ENCODE measurements at regions not wholly inside any gene's neighbourhood (a gene's known extent, or its start where the extent isn't known, plus 50 kb on each side); places are given as distances from the start of the nearest gene placed in this dataset.

GRCh38 chr2:34892766-34893165 lies 1293.7 kb upstream of the FAM98A start:
- TF ChIP-seq CTCF (IDR thresholded peaks at IDR 0.05; ENCODE audit: insufficient read depth, low read depth, low read length), result no peak
- TF ChIP-seq EZH2 (IDR thresholded peaks at IDR 0.05; ENCODE audit: insufficient read depth, low read length), result no peak
